ENCODE measurements at regions not wholly inside any gene's neighbourhood (a gene's known extent, or its start where the extent isn't known, plus 50 kb on each side); places are given as distances from the start of the nearest gene placed in this dataset.
A peak's percentile ranks its signal among the peaks of the same experiment; 100 is the strongest.

DNA sequence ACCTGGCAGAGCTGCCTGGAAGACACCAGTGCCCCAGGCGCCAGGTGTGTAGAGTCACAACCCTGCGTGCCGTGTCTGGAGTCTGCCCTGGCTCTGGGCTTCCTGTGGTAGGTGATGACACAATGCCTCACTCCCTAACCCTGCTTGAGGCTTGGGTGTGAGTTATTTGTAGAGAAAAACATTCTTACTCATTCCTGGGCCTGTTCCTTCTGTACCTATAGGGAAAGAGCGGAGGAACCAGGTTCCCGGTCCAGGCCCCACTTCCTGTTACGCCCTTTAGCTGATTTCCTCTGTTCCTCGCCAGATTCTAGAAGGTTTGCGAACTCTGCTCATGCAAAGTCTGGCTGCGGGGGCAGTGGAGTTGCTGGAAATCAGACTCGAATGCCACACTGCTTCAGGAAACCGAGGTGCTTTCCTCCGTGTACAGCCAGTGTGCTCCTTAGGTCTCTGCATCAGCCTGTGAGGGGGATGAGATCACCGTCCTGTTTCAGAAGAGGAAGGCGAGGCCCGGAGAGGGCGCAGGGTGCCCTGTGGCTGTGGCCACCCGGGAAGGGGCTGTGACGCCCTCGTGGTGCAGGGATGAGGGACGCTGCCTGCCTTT lies 67.1 kb upstream of the DUSP22 start (continued):
- TF ChIP-seq SMC3 (IDR thresholded peaks at IDR 0.05; ENCODE audit: borderline replicate concordance, low read length), result no peak; the same call in 1 of the 2 replicates
- TF ChIP-seq IRF4 (IDR thresholded peaks at IDR 0.05; ENCODE audit: low read depth, low read length), result peak; percentile 54; the same call in 1 of the 2 replicates
- TF ChIP-seq JUNB (IDR thresholded peaks at IDR 0.05), result peak; percentile 80
- TF ChIP-seq PAX8 (IDR thresholded peaks at IDR 0.05), result no peak
- peak; percentile 99 for TF ChIP-seq EED (IDR thresholded peaks at IDR 0.05; ENCODE audit: low read depth)
- no peak for TF ChIP-seq ZNF384 (IDR thresholded peaks at IDR 0.05; ENCODE audit: borderline replicate concordance, low read depth, low read length)
- no peak for TF ChIP-seq USF1 (IDR thresholded peaks at IDR 0.05; ENCODE audit: borderline replicate concordance, extremely low read length, insufficient read depth, low read depth, low read length)
- peak; percentile 79; the same call in 1 of the 2 replicates for TF ChIP-seq RCOR1 (conservative IDR thresholded peaks at IDR 0.05; ENCODE audit: low read depth, low read length)
- TF ChIP-seq MTA2 (IDR thresholded peaks at IDR 0.05; ENCODE audit: low read depth), result peak; percentile 49; the same call in 1 of the 2 replicates
- TF ChIP-seq ZNF687 (IDR thresholded peaks at IDR 0.05), result peak; percentile 87
- peak; percentile 92 for TF ChIP-seq CREM (IDR thresholded peaks at IDR 0.05; ENCODE audit: low read depth)
- no peak for TF ChIP-seq MTA3 (IDR thresholded peaks at IDR 0.05; ENCODE audit: borderline replicate concordance, low read length)
- peak; percentile 92 to 94 for TF ChIP-seq IKZF2 (IDR thresholded peaks at IDR 0.05)
- no peak for TF ChIP-seq ZNF592 (IDR thresholded peaks at IDR 0.05)
- peak; percentile 80 for TF ChIP-seq SPI1 (IDR thresholded peaks at IDR 0.05; ENCODE audit: borderline replicate concordance, insufficient read depth, low read depth, low read length)
- 0 out of 2 replicates have a peak, but pooled peaks have one; percentile 30 for TF ChIP-seq MXI1 (IDR thresholded peaks at IDR 0.05; ENCODE audit: low read depth, low read length)
